ENCODE measurements at regions not wholly inside any gene's neighbourhood (a gene's known extent, or its start where the extent isn't known, plus 50 kb on each side); places are given as distances from the start of the nearest gene placed in this dataset.

- DNase-seq: no peak
Measured at GRCh38 chr16:85971902-85972638, 73.1 kb downstream of the IRF8 start.

DNA sequence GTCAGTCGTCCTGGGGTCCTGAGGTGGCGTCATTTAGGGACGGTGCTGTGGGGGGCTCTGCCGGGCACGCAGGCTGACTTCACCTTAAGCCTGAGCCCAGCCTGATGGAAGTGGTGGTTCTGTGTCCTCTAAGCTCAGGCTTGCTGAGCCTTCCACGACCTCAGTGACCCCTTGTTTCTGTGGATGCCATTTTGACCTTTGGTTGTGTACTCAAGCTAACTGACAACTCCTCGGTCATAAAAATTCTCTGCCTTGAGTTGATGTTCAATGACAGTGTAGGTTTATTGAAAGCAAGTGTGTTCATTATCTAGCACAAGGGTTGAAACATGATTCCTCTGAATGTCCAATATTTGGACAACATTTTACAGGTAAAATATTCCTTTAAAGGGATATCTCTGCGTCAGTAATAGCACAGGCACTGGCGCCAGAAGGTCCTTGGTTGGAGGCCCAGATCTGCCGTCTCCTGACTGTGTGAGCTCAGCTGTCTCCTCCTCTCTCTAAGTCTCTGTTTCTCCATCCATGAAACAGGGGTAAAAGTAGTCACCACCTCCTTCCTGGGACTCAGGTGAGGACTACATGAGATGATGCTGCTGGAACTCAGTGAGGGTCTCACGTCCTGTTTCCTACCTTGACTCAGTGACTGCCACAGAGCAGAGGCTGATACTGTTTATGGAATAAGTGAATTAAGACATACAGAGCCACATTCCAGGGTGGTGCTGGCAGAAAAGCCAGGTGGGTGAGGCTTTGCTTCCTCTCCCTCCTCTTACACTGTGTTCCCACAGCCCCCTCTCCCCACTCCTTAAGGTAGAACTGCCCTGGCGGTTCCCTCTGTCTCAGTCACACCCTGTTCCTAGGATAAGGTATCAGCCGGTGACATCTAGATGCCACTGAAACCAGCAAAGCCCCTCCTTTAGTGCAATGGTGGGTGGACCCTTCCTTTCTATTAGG, 75.7 kb downstream of the IRF8 start:
- no peak for DNase-seq

GRCh38 chr16:85975451-85975981, 76.6 kb downstream of the IRF8 start:
- no peak for DNase-seq

GRCh38 chr16:85978291-85978775, 79.4 kb downstream of the IRF8 start:
- no peak for DNase-seq

DNA sequence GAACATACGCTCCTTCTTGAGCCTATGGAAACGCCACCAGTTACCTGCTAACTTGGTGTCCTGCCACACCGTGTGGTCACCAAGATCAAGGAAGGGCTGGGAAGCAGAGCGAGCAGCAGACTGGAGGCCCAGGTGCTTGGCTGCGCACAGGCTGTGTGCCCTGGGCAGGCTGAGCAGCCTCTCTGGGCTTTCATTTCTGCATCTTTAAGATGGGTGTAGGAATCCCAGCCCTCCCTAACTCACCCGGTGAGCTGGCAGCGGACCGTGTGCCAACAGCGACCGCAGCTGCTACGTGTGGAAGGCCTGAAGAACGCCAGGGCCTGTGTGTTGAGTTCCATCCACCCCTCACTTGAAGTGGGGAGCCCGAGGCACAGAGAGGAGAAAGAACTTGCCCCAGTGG, 80.0 kb downstream of the IRF8 start:
- DNase-seq: no peak

DNA sequence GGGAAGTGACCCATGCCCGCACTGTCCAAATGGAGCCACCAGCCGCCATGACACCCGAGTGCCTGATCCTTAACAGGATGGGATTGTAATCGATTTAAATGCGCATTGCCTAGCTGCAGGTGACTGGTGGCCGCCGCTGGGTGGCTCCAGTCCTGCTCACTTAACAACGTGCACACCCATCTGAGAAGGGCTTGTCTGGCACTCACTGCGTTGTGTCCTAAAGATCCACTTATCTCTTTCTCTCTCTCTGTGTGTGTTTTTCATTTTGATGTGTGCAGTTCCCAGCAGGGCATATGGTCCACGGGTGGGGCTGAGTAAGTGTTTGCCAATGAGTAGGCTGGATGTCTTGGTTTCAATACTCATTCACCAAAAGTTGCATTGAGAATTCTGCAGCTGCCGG, 80.6 kb downstream of the IRF8 start:
- no peak for DNase-seq

DNA sequence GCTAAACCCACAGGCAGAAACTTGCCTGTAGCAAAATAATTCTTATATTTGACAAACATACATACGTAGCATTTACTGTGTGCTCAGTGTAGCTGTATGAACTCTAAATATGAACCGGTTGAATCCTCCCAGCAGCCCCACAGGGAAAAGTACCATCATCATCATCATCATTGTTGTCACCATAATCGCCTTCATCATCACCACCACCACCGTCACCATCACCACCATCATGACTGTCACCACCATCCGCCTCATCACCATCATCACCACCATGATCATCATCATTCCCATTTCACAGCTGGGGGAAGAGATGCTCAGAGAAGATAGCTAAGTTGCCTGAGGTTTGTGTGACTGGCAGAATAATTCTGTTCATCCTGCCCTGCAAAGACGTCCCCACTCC, 81.7 kb downstream of the IRF8 start:
- no peak for DNase-seq

DNA sequence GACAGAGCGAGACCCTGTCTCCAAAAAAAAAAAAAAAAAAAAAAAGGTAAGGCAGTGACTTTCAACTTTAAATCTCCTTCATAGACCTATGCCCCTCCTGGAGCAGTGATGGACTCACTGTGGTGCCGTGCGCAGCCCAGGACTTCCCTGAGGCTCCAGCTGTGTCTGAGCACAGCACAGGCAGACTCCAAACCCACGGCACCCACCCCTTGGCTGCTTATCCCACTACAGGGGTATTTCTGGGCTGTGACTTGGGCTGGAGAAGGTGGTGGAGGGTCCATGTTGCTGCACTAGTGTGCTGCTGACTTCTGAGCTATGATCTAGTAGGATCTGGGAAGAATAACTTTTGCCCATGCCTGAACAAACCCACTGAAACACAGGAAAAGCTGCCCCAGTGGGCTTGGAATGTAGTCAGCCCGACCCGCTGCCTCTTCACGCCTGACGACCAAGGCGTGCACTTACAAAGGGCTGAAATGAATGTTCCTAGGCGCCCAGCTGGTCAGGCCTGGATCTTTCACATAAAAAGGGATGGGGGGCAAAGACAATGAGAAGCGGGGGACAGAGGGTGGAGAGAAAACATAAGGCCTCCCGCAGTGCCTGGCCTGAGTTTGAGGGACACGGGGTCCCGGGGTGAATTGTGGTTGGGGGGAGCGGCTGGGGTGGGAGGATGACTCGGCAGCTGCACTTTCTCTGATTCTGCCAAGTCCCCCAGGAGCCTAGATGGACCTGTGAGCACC, 83.0 kb downstream of the IRF8 start:
- DNase-seq: no peak

DNA sequence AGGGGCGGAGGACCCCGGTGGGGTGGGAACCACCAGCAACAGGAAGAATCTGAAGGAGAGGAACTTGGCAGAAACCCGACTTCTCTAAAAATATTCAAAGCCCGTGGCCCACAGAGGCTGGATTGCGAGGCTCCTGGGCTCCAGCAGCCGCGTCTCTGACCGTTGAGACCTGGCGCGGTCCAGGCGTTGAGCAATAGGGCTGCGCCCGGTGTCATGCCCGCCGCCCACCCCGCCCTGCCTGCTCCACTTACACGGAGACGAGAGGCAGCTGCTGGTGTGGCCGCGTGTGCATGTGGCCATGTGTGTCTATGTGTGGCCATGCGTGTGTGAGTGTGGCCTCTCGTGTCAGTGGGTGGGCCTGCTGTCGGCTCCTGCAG, 83.6 kb downstream of the IRF8 start:
- DNase-seq: no peak

DNA sequence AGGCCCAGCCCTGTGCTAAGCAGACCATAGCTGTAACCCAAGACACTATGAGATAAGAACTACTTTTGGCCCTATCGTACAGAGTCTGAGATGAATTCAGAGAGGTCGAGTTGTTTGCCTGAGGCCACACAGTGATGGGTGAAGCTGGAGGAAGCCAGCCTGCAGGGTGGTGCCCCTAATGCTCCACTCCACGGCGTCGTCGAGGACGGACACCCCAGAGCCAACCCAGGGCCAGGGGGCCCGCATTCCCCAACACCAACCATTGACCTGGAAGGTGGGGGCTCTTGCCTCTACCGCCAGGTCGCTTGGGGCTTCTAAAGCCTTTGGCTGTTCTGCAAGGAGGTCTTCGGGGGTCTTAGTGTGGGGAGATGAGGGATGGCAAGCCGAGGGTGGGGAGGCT, 84.1 kb downstream of the IRF8 start:
- no peak for DNase-seq

GRCh38 chr16:85983606-85984230, 84.8 kb downstream of the IRF8 start:
- DNase-seq: no peak

- no peak for DNase-seq
Measured at GRCh38 chr16:85984231-85984880, 85.4 kb downstream of the IRF8 start.

DNA sequence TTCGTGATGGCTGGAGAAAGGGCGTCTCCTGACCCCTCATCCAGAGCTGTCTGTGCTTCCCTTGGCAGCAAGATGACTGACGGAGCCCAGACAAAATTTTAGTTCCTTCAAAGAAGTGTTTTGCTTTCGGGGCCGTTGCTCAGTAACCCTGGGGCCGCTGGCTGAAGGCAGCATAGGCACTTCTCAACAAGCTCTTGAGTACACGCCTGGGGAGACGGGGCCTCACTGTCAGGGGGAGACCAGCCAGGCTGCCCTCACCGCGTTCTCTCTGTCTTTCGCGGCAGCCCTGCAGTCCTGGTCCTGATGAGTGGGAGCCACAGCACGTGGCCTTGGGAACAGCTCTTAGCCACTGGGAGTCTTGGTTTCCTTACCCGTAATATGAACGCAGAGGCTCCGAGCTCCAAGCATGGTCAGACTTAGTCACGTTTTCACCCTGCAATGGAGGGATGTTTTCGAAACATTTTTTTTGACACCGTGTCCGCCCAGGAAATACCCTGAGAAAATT, 86.0 kb downstream of the IRF8 start:
- DNase-seq: no peak

DNA sequence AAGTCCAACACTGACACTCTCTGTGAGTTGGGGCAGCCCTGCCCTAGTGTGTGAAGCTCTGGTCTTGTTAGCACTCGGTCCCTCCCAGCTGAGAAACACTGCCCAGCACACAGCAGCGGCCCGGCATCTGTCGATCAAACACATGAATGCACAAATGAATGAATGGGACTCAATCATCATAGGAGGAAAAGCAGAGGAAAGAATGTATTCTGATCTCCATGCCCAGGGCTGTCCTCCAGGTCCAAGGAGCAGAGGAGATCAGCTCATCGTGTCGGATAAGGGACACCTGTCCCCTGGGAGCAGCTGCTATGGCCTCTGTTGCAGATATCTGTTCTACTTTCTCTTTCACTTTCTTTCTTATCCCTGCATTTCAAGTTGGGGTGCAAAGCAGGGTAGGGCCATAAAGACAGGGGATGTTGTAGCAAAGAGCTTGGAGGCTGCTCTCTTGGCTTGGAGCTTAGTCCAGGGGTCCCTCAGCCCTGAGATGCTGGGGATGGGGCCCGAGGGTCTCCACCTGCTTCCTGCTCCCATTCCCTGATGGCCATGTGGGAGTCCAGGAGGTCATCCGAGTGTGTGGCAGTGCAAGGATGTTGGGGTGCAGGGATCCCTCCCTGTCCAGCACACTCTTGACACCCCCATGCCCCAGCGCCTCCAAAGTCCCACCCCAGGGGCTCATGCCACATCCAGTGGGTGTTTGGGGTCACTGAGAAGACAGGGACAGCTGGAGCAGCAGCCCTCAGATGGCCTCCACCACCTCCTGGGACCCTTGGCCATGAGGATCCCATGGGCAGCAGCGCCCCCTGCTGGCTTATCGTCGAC, 88.2 kb downstream of the IRF8 start:
- DNase-seq: no peak

DNA sequence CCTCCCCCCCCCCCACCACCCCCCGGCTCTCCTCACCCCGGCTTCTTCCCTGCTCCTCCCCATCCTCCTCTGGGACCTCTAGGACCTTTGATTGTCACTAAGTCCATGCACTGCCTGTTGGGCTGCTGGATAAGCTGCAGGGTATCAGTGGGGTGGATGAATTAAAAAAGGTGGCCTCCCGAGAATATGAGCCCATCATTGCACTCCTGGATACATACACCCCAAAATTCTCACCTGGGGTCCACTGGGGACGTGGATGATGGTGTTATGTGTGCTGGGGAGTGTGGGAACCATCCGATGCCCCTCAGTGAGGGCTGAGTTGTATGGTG, 88.8 kb downstream of the IRF8 start:
- DNase-seq: no peak

GRCh38 chr16:85988306-85988705, 89.3 kb downstream of the IRF8 start:
- DNase-seq: no peak

DNA sequence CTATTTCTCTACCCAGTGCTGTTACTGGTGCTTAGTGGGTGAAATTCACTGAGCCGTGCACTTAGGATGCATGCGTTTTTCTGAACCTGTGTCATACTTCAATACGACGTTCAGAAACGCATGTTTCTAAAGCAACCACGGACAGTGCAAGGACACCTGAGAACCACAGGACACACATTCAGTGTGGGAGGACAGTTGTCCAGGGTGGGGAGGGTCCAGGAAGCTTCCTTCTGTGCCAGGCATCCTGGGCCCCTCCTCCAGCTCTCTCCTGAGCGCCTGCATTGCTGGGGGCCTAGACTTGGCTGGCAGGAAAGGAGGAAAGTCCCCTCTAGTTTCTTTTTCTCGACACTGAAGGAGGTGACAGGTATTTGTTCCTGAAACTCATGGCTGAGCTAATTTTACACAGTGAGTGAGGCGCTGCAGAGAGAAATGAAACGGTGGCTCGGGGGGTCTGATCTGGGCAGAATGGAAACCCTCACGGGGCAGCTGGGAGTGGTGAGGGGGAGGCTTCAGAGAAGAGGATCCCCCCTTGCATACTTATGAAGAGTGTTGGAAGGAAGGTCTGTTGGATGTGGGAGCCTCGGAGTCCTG, 89.9 kb downstream of the IRF8 start:
- DNase-seq: no peak

GRCh38 chr16:85989376-85989775, 90.4 kb downstream of the IRF8 start:
- no peak for DNase-seq

DNA sequence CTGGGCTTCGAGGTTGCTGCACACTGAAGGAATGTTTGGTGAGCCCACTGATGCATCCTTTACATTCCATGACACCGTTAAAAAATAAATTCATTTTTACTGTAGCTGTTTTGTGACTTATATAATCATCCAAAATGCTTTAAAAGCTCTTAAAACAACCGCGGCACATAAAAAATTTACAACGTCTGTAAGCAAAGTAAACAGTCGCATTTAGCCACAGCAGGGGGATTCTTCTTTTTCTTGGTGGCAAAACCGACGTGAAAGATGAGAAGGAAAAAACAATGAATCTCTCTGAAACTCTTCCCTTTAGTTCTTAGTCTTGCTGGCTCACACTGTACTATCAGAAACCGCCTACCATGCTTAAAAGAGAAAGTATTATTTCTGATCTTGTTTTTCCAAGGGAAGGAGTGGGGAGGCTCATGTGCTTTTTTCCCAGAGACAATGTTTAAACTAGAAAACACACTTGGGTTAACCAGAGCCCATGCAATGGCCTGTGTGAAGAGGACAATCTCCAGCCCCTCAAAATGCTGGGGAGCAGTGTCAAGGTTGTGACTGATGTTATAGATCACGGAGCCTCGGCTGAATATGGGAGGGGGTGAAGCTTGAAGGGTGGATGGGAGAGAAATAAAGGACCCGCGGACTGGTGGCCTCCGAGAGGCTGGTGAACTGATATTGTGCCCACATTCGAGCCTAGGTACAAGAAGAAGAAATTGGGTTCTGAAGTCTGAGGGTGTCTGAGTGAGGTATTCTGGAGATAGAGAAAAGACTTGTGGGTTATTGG, 91.1 kb downstream of the IRF8 start:
- DNase-seq: no peak

DNA sequence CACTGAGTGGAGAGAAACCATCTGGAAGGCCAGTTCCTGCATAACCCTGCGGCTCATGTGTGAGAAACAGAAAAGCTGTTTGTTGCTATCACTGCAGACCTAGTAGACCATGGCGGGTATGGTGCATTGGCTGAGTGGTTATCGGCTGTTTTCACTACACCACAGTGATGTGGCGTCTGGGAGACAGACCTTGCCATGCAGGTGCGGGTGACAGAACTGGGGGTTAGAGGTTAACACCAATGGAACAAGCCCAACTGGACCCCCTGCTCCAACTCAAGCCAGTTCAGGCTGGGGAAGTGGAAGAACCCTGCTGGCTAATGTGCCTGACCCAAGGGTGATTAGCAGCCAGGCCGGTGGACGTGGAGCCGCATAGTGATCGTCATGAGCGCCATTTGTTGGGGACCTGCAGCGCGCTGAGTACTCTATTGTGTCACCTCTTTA, 91.9 kb downstream of the IRF8 start:
- DNase-seq: no peak
